Body of pancreas (tissue), 4 donors: ENCODE measurements at regions not wholly inside any gene's neighbourhood (a gene's known extent, or its start where the extent isn't known, plus 50 kb on each side); places are given as distances from the start of the nearest gene placed in this dataset.
"Not testable (repeated sequence)": the region's sequence is repeated elsewhere in the genome, so short reads cannot be mapped to it uniquely, and the experiment has no call there.

Experiments
- POLR2A ChIP-seq, 3 donors: fragments of 450-650 bp; IDR thresholded peaks; one replicate each; pipeline ENCODE4 v1.6.1; 2016; ENCODE audit warnings: antibody characterized with exemption in 3 of 3, mild to moderate bottlenecking in 2 of 3
- TF ChIP-seq, protein P1 (sequence below), 7 experiments: fragments of 450-650 bp in 4 of 7; fragments of 200-600 bp in 3 of 7; sonication (generic) in 3 of 7; IDR thresholded peaks; one replicate each; pipeline ENCODE4 v1.5.1; 2016 to 2019; ENCODE audit warnings: antibody characterized with exemption in 7 of 7

DNA sequence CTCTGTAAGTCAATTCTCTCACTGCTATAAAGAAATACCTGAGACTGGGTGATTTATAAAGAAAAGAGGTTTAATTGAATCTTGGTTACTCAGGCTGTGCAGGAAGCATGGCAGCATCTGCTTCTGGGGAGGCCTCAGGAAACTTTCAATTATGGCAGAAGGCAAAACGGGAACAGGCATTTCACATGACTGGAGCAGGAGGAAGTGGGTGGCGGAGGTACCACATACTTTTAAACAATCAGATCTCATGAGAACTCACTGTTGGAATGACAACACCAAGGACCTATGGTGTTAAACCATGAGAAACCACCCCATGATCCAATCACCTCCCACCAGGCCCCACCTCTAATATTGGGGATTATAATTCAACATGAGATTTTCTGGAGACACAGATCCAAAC lies 315.7 kb upstream of the NRP1 start:
- TF ChIP-seq, protein P1, sequence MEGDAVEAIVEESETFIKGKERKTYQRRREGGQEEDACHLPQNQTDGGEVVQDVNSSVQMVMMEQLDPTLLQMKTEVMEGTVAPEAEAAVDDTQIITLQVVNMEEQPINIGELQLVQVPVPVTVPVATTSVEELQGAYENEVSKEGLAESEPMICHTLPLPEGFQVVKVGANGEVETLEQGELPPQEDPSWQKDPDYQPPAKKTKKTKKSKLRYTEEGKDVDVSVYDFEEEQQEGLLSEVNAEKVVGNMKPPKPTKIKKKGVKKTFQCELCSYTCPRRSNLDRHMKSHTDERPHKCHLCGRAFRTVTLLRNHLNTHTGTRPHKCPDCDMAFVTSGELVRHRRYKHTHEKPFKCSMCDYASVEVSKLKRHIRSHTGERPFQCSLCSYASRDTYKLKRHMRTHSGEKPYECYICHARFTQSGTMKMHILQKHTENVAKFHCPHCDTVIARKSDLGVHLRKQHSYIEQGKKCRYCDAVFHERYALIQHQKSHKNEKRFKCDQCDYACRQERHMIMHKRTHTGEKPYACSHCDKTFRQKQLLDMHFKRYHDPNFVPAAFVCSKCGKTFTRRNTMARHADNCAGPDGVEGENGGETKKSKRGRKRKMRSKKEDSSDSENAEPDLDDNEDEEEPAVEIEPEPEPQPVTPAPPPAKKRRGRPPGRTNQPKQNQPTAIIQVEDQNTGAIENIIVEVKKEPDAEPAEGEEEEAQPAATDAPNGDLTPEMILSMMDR (IDR thresholded peaks at IDR 0.05) = not testable (repeated sequence)
- TF ChIP-seq POLR2A (IDR thresholded peaks at IDR 0.05) = not testable (repeated sequence)
